ENCODE measurements at regions not wholly inside any gene's neighbourhood (a gene's known extent, or its start where the extent isn't known, plus 50 kb on each side); places are given as distances from the start of the nearest gene placed in this dataset.

- WGBS, 2 experiments (ENCODE audit: insufficient coverage in 1 of 2, insufficient read length in 1 of 2): 97 to 100% methylated on average over 3 to 4 of the region's 4 CpGs
- no peaks in the 10 kb centered on the region for H3K9me3 Mint-ChIP-seq
- no peak overlapping the region for H3K27ac Mint-ChIP-seq
- TF ChIP-seq, protein P1, sequence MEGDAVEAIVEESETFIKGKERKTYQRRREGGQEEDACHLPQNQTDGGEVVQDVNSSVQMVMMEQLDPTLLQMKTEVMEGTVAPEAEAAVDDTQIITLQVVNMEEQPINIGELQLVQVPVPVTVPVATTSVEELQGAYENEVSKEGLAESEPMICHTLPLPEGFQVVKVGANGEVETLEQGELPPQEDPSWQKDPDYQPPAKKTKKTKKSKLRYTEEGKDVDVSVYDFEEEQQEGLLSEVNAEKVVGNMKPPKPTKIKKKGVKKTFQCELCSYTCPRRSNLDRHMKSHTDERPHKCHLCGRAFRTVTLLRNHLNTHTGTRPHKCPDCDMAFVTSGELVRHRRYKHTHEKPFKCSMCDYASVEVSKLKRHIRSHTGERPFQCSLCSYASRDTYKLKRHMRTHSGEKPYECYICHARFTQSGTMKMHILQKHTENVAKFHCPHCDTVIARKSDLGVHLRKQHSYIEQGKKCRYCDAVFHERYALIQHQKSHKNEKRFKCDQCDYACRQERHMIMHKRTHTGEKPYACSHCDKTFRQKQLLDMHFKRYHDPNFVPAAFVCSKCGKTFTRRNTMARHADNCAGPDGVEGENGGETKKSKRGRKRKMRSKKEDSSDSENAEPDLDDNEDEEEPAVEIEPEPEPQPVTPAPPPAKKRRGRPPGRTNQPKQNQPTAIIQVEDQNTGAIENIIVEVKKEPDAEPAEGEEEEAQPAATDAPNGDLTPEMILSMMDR (conservative IDR thresholded peaks at IDR 0.05): no peak
- H3K4me3 Mint-ChIP-seq: no peak overlapping the region
- H3K9me3 ChIP-seq (ENCODE audit: control insufficient read depth, low read length): no peaks in the 10 kb centered on the region
- H3K4me3 ChIP-seq (ENCODE audit: low read length): no peak overlapping the region
- peaks cover 22% of the 10 kb centered on the region for H3K27me3 Mint-ChIP-seq (ENCODE audit: insufficient read depth)
- no peaks in the 10 kb centered on the region for H3K36me3 Mint-ChIP-seq (ENCODE audit: low read depth)
- no peak for DNase-seq
- H3K27ac ChIP-seq (ENCODE audit: low read depth, low read length): no peak overlapping the region
- peaks cover 9% of the 10 kb centered on the region for H3K4me1 ChIP-seq (ENCODE audit: control insufficient read depth, insufficient read depth, low read length)
- H3K36me3 ChIP-seq (ENCODE audit: control insufficient read depth, insufficient read depth, low read length): no peaks in the 10 kb centered on the region
- H3K4me1 Mint-ChIP-seq: peaks cover 15% of the 10 kb centered on the region
- H3K27me3 ChIP-seq (ENCODE audit: control insufficient read depth, insufficient read depth, low read length, poor library complexity, severe bottlenecking): peaks cover 8% of the 10 kb centered on the region
- no peak overlapping the region for H3K9ac ChIP-seq (ENCODE audit: extremely low read depth, low read length, poor library complexity, severe bottlenecking)
Measured at GRCh38 chr3:186481526-186481925, 62.7 kb downstream of the CRYGS start.

DNA sequence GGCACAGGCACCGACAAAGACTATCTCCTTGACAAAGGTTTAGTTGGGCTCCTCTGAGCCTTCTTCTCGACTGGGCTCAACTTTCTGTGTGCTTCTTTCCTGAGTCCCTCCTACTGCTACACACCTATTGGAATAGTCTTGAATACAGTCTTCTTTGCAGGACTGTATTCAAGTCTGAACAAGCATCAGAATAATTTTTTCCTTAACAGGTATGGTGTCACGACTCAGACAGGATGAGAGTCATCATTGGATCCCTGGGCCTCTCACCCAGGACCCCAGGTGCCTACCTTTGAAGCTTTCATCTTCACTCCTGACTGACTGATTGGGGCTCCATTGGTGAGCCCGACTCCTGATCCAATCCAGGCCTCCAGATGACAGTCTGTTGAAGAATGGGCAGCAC is 66.3 kb downstream of the CRYGS start:
- 91 to 100% methylated on average over 4 of the region's 4 CpGs for WGBS, 2 experiments (ENCODE audit: insufficient coverage in 1 of 2, insufficient read length in 1 of 2)

GRCh38 chr3:186477033-186477432 is 67.1 kb downstream of the CRYGS start:
- Mint-ChIP-seq H3K9me3 (no peaks in the 10 kb centered on the region), H3K36me3 (ENCODE audit: low read depth) (no peaks in the 10 kb centered on the region), H3K27ac (no peak overlapping the region), H3K27me3 (ENCODE audit: insufficient read depth) (peaks cover 36% of the 10 kb centered on the region), H3K4me1 (peaks cover 28% of the 10 kb centered on the region), H3K4me3 (no peak overlapping the region)
- no peaks in the 10 kb centered on the region for H3K36me3 ChIP-seq (ENCODE audit: control insufficient read depth, insufficient read depth, low read length)
- no peaks in the 10 kb centered on the region for H3K9me3 ChIP-seq (ENCODE audit: control insufficient read depth, low read length)
- DNase-seq: peak; percentile 18
- H3K4me3 ChIP-seq (ENCODE audit: low read length): no peak overlapping the region
- peaks cover 14% of the 10 kb centered on the region for H3K4me1 ChIP-seq (ENCODE audit: control insufficient read depth, insufficient read depth, low read length)
- H3K27me3 ChIP-seq (ENCODE audit: control insufficient read depth, insufficient read depth, low read length, poor library complexity, severe bottlenecking): peaks cover 29% of the 10 kb centered on the region
- TF ChIP-seq, protein P1 (conservative IDR thresholded peaks at IDR 0.05): no peak
- H3K9ac ChIP-seq (ENCODE audit: extremely low read depth, low read length, poor library complexity, severe bottlenecking): no peak overlapping the region
- WGBS, 2 experiments (ENCODE audit: insufficient coverage in 1 of 2, insufficient read length in 1 of 2): 93 to 97% methylated on average over 8 of the region's 8 CpGs
- no peak overlapping the region for H3K27ac ChIP-seq (ENCODE audit: low read depth, low read length)

More for the DNA sequence above, 66.3 kb downstream of the CRYGS start:
- H3K27ac Mint-ChIP-seq: no peak overlapping the region
- TF ChIP-seq, protein P1 (conservative IDR thresholded peaks at IDR 0.05): no peak
- no peak overlapping the region for H3K4me3 ChIP-seq (ENCODE audit: low read length)
- H3K27me3 ChIP-seq (ENCODE audit: control insufficient read depth, insufficient read depth, low read length, poor library complexity, severe bottlenecking): peaks cover 20% of the 10 kb centered on the region
- H3K9me3 ChIP-seq (ENCODE audit: control insufficient read depth, low read length): no peaks in the 10 kb centered on the region
- DNase-seq: no peak
- peaks cover 24% of the 10 kb centered on the region for H3K4me1 Mint-ChIP-seq
- H3K4me3 Mint-ChIP-seq: no peak overlapping the region
- no peak overlapping the region for H3K9ac ChIP-seq (ENCODE audit: extremely low read depth, low read length, poor library complexity, severe bottlenecking)
- H3K36me3 ChIP-seq (ENCODE audit: control insufficient read depth, insufficient read depth, low read length): no peaks in the 10 kb centered on the region
- no peaks in the 10 kb centered on the region for H3K9me3 Mint-ChIP-seq
- peaks cover 14% of the 10 kb centered on the region for H3K4me1 ChIP-seq (ENCODE audit: control insufficient read depth, insufficient read depth, low read length)
- H3K36me3 Mint-ChIP-seq (ENCODE audit: low read depth): no peaks in the 10 kb centered on the region
- H3K27me3 Mint-ChIP-seq (ENCODE audit: insufficient read depth): peaks cover 31% of the 10 kb centered on the region
- H3K27ac ChIP-seq (ENCODE audit: low read depth, low read length): no peak overlapping the region
